Adrenal gland (tissue), 9 donors: ENCODE measurements at regions not wholly inside any gene's neighbourhood (a gene's known extent, or its start where the extent isn't known, plus 50 kb on each side); places are given as distances from the start of the nearest gene placed in this dataset.
A peak's percentile ranks its signal among the peaks of the same experiment; 100 is the strongest.

Experiments used
- DNase-seq, 7 donors: peaks; one replicate each; pipeline ENCODE4 v3.0.0-alpha.2; 2019 to 2020
- H3K27ac ChIP-seq, 5 donors: fragments of 200-600 bp; sonication (generic) in 4 of 5; 1 replicate in 3 of 5; 2 replicates in 2 of 5; pipeline versions ENCODE4 v1.5.1 to v1.8.0; 2016 to 2020; ENCODE audit warnings: mild to moderate bottlenecking in 1 of 5
- H3K27me3 ChIP-seq: fragments of 200-600 bp; 2 replicates; pipeline ENCODE4 v1.8.0; 2021
- H3K36me3 ChIP-seq, 2 donors: fragments of 200-600 bp; replicated peaks in 1 of 2; 1 replicate in 1 of 2; 2 replicates in 1 of 2; pipeline versions ENCODE4 v1.5.1 to v1.8.0; 2018 to 2022
- H3K4me1 ChIP-seq, 2 donors: fragments of 200-600 bp; replicated peaks in 1 of 2; 1 replicate in 1 of 2; 2 replicates in 1 of 2; pipeline versions ENCODE4 v1.5.1 to v1.8.0; 2018 to 2021
- H3K4me3 ChIP-seq, 4 donors: fragments of 200-600 bp; sonication (generic) in 3 of 4; one replicate each; pipeline ENCODE4 v1.5.1; 2016 to 2018
- H3K9me3 ChIP-seq, 3 donors: fragments of 200-600 bp; sonication (generic) in 1 of 3; replicated peaks in 1 of 3; 1 replicate in 2 of 3; 2 replicates in 1 of 3; pipeline versions ENCODE4 v1.5.1 to v1.8.0; 2016 to 2021
- CTCF ChIP-seq, 6 experiments: fragments of 450-650 bp in 4 of 6; fragments of 200-600 bp in 2 of 6; sonication (generic) in 1 of 6; IDR thresholded peaks; 1 replicate in 5 of 6; 2 replicates in 1 of 6; pipeline versions ENCODE4 v1.5.1 to v1.8.0; 2016 to 2021; ENCODE audit warnings: antibody characterized with exemption in 6 of 6, mild to moderate bottlenecking in 2 of 6, moderate library complexity in 1 of 6
- POLR2A ChIP-seq, 2 donors: fragments of 450-650 bp; IDR thresholded peaks; one replicate each; pipeline ENCODE4 v1.6.1; 2017; ENCODE audit warnings: antibody characterized with exemption in 2 of 2, mild to moderate bottlenecking in 2 of 2, moderate library complexity in 1 of 2
- WGBS, 4 donors: extraction: QIAGEN DNeasy Blood & Tissue Kit in 2 of 4; methylation state at CpG; one replicate each; pipeline versions ENCODE4 v1.1.5 to v1.1.7; 2013 to 2017; 5-methylcytosine and 5-hydroxymethylcytosine counted together
- intact Hi-C, 2 donors: fragments of 100-400 bp; cut with DNase I; formaldehyde crosslinking; loops; one replicate each; pipeline versions ENCODE4 v1.14.1 to v1.15.0; 2022 to 2023
- donor health status: healthy with polysubstance abuse.
- donor health status: Bipolar disorder and iron deficiency.
- donor health status: DM: yes; HTN: yes; CAD: no.
- donor health status: DM: no; HTN: no; CAD: no.
- donor health status: DM: no; HTN: no; CAD: no.

DNA sequence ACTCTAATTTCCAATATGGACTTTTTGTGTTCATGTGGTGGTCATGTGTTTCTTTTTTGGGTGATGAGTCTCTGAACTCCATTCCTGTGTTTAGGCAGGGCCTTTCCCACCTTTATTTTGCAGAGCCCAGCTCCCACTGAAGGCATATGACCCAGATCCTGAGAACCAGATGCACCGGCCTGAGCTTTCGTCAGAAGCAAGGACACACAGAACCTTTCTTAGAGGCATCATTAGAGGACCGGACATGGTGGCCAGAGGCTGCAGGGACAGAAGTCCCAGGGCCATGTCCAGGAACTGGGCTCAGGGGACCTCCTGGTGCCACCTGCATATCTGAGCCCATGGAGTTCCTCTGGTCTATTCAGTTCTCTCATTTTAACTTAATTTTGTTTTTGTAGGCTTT is 200.9 kb upstream of the ZNF32 start:
- intact Hi-C loops: no loop called here
- no peaks in the 10 kb centered on the region for H3K4me1 ChIP-seq
- no peaks in the 10 kb centered on the region for H3K36me3 ChIP-seq
- no peaks in the 10 kb centered on the region for H3K27me3 ChIP-seq
- TF ChIP-seq POLR2A (IDR thresholded peaks at IDR 0.05) (no peak), CTCF (IDR thresholded peaks at IDR 0.05) (no peak)
- no peak overlapping the region for H3K27ac ChIP-seq
- no peaks in the 10 kb centered on the region for H3K9me3 ChIP-seq
- no peak overlapping the region for H3K4me3 ChIP-seq
- no peak for DNase-seq
- WGBS, 4 donors: 73 to 88% (median 86%) methylated on average over 3 of the region's 3 CpGs

GRCh38 chr10:43846968-43847367 is 198.3 kb upstream of the ZNF32 start:
- WGBS, 4 donors: 56 to 65% (median 59%) methylated on average over 4 of the region's 4 CpGs
- intact Hi-C loops: no loop called here

GRCh38 chr10:43846187-43846680 is 197.6 kb upstream of the ZNF32 start:
- peak; percentile 25 to 73 (median 43) for DNase-seq
- WGBS, 4 donors: 38 to 54% (median 51%) methylated on average over 11 of the region's 11 CpGs
- TF ChIP-seq POLR2A (IDR thresholded peaks at IDR 0.05): no peak
- no peak for TF ChIP-seq CTCF (IDR thresholded peaks at IDR 0.05)

More at GRCh38 chr10:43846968-43847367, 198.3 kb upstream of the ZNF32 start:
- H3K4me1 ChIP-seq: no peaks in the 10 kb centered on the region
- no peak overlapping the region for H3K4me3 ChIP-seq
- peak overlapping the region in 1 of 5 donors; percentile 85 for H3K27ac ChIP-seq
- DNase-seq: no peak
- TF ChIP-seq POLR2A (IDR thresholded peaks at IDR 0.05): no peak
- peaks cover 3% of the 10 kb centered on the region for H3K27me3 ChIP-seq
- H3K9me3 ChIP-seq: no peaks in the 10 kb centered on the region
- no peaks in the 10 kb centered on the region for H3K36me3 ChIP-seq

GRCh38 chr10:43845121-43845520 is 196.4 kb upstream of the ZNF32 start:
- intact Hi-C loops: no loop called here
- H3K4me3 ChIP-seq: no peak overlapping the region
- peak overlapping the region in 1 of 5 donors; percentile 40 for H3K27ac ChIP-seq
- no peaks in the 10 kb centered on the region for H3K4me1 ChIP-seq
- WGBS, 4 donors: 80 to 92% (median 87%) methylated on average over 5 of the region's 5 CpGs
- H3K9me3 ChIP-seq: no peaks in the 10 kb centered on the region
- no peak for DNase-seq
- H3K36me3 ChIP-seq: no peaks in the 10 kb centered on the region
- H3K27me3 ChIP-seq: peaks cover 3% of the 10 kb centered on the region
- no peak for TF ChIP-seq POLR2A (IDR thresholded peaks at IDR 0.05)
- TF ChIP-seq CTCF (IDR thresholded peaks at IDR 0.05): no peak

More at GRCh38 chr10:43846187-43846680, 197.6 kb upstream of the ZNF32 start:
- no peaks in the 10 kb centered on the region for H3K4me1 ChIP-seq
- H3K36me3 ChIP-seq: no peaks in the 10 kb centered on the region
- no peaks in the 10 kb centered on the region for H3K9me3 ChIP-seq
- H3K27ac ChIP-seq: peak overlapping the region in 2 of 5 donors; percentile 41 to 85
- peaks cover 3% of the 10 kb centered on the region for H3K27me3 ChIP-seq
- no peak overlapping the region for H3K4me3 ChIP-seq
- intact Hi-C loops: no loop called here

GRCh38 chr10:43844221-43844620 is 195.5 kb upstream of the ZNF32 start:
- no peak for DNase-seq
- 68 to 87% (median 83%) methylated on average over 4 of the region's 4 CpGs for WGBS, 4 donors
- no peaks in the 10 kb centered on the region for H3K4me1 ChIP-seq
- H3K27ac ChIP-seq: peak overlapping the region in 1 of 5 donors; percentile 73
- no peaks in the 10 kb centered on the region for H3K36me3 ChIP-seq
- peaks cover 3% of the 10 kb centered on the region for H3K27me3 ChIP-seq
- intact Hi-C loops: no loop called here
- H3K4me3 ChIP-seq: no peak overlapping the region
- TF ChIP-seq CTCF (IDR thresholded peaks at IDR 0.05) (no peak), POLR2A (IDR thresholded peaks at IDR 0.05) (no peak)
- no peaks in the 10 kb centered on the region for H3K9me3 ChIP-seq
